LNCAP (cell line): ENCODE measurements at regions not wholly inside any gene's neighbourhood (a gene's known extent, or its start where the extent isn't known, plus 50 kb on each side); places are given as distances from the start of the nearest gene placed in this dataset.

Source experiments
- TF ChIP-seq, protein P1 (sequence below): fragments of 450-650 bp; IDR thresholded peaks from 2 replicates; pipeline ENCODE4 v1.5.1; 2017; ENCODE audit warnings: mild to moderate bottlenecking

DNA sequence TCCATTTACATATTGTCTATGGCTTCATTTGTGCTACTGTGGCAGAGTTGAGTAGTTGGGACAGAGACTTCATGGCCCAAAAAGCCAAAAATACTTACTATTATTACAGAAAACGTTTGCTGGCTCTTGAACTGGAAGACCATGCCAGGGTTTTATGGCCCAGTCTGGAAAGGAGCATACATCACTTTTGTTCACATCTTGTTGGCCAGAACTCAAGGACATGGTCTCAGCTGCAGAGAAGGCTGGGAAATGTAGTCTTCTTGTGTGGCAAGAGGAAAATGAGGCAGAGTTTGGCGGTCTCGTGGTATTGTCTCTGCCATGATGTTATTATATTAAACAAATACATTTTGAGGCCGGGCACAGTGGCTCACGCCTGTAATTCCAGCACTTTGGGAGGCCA, 509.6 kb downstream of the MED13L start:
- TF ChIP-seq, protein P1, sequence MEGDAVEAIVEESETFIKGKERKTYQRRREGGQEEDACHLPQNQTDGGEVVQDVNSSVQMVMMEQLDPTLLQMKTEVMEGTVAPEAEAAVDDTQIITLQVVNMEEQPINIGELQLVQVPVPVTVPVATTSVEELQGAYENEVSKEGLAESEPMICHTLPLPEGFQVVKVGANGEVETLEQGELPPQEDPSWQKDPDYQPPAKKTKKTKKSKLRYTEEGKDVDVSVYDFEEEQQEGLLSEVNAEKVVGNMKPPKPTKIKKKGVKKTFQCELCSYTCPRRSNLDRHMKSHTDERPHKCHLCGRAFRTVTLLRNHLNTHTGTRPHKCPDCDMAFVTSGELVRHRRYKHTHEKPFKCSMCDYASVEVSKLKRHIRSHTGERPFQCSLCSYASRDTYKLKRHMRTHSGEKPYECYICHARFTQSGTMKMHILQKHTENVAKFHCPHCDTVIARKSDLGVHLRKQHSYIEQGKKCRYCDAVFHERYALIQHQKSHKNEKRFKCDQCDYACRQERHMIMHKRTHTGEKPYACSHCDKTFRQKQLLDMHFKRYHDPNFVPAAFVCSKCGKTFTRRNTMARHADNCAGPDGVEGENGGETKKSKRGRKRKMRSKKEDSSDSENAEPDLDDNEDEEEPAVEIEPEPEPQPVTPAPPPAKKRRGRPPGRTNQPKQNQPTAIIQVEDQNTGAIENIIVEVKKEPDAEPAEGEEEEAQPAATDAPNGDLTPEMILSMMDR = no peak

DNA sequence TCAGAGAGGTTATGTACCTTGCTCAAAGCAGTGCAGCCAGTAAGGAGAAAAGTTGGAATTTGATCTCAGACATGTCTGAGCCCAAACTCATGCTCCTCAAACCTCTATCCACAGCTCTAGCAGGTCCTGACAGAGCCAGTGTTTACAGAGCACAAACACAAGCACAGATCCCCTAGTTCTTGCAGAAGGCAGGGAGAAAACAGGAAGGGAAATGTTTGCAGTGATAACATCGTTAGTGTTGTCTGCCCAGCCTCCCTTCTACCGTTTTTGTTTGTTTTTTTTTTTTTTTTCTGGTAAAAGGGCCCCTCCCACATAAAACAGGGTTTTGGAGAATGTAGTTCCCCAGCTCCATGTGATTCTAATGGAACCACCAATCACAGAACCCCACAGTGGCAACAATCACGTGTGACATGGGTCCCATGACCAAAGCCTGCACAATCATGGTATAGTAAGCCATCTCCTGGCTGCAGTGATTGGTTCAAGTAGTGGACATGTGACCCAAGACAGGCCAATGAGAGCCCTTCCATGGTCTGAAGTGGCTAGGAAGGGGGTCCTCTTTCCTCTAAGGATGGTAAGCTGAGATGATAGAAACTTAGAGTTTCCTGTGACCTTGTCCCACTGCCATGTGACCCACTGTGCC, 513.4 kb downstream of the MED13L start:
- TF ChIP-seq, protein P1 = no peak

DNA sequence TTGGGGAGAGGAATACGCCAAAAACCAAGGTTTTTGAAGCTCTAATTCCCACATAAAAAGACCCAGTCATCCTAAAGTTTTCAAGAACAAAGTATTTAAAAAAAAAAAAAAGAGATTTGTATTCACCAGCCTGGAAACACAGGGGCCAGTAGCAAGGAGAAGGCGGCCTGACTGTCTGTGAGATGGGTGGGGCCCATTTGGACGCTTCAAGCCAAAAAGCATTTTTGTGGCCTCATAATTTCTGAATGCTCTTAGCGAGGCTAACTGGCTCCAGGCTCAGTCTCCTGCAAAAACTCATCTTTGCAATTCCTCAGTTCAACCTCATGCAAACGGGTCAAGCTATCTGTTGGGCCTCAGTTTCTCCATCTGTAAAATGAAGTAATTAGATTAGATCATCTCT, 514.1 kb downstream of the MED13L start:
- TF ChIP-seq, protein P1 = no peak

DNA sequence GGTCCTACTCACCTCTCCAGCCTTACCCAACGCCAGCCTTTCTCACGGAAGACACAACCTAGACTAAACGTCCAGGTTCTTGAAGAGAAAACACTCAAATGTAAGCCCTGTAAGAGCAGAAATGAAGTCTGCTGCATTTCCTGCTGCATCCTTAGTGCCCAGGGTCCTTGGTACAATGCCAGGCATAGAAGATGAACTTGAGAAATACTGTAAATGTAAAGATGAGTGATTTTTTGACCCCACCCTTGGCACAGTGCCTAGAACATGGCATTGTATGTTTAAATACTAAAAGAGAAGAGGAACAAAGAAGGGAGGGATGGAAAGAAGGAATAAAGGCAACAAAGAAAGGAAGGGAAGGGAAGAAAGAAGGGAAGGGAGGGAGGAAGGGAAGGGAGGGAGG, 514.6 kb downstream of the MED13L start:
- TF ChIP-seq, protein P1 = no peak

DNA sequence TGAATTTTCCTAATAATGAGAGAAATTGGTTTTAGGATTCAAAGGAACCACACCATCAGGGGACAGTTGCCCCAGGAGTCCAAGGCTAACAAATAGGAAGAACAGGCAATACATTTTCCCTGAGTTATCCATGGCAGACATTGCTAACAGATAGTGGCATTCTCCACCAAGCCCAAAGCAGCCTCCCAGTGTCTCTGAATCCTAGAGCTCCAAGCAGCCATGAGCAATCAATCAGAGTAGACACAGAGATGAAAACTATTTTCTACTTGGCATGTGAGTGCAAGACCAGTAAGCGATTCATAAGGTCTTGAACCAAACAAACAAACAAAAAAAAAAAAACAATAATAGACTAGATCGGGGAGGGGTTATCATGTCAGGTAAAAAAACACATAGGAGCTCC, 515.7 kb downstream of the MED13L start:
- TF ChIP-seq, protein P1 = no peak

DNA sequence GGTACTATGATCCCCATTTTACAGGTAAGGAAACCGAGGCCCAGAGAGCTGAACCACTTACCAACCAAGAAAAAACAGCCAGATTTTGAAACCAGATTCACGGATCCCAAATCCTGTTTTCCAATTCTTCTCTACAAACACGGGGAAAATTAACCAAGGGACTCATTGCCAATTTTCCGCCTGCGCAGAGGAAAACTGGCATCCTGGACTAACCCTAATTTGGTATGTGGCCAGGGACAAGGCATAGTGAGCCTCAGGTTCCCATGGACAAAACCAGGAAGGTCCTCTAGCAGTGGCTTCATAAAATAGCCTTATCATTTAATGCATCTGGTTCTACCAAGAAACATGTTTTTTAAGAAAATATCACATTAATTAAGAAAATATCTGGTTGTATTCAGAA, 517.3 kb downstream of the MED13L start:
- TF ChIP-seq, protein P1 = no peak

DNA sequence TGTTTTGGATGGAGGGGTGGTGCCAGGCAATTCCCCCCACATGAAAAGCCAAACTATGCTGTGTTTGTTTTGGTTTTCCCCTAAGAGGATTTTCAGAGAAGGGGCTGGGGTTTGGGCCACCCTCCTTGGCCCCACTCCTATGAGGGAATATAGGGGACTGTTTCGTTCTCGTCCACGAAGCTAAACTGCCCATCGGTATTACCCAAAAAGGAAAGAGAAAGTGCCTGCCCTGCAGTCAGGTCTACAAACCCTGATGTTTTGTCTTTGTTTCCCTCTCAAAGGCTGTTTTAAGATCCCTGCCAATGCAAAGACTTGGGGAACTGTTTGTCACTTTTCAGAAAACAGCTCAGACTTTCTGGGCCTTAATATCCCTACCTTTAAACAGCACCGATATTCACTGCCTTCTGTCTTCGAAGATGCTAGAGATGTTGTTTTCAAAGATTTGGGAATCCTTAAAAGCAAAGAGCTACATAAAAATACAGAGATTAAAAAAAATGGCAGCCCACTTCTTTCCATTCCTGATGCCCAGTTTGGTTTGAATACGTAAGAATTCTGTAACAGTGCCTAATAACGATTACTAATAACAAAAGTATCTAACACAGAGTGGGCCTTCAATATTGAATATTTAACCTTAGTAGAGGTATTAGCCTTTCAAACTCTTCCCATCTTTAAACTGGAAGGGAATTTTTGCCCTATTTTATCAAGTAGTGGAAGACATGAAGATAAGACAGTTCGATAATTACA, 518.4 kb downstream of the MED13L start:
- TF ChIP-seq, protein P1 = no peak
